H7 (cell line): ENCODE measurements at regions not wholly inside any gene's neighbourhood (a gene's known extent, or its start where the extent isn't known, plus 50 kb on each side); places are given as distances from the start of the nearest gene placed in this dataset.

ENCODE experiments used
- DNase-seq: peaks from one replicate; pipeline ENCODE4 v3.0.0; 2012
- H3K27me3 ChIP-seq: 2 replicates; pipeline ENCODE4 v1.6.0; 2011; ENCODE audit warnings: mild to moderate bottlenecking, low read length; ENCODE audit not compliant: control insufficient read depth, insufficient read depth
- H3K36me3 ChIP-seq: replicated peaks from 2 replicates; pipeline ENCODE4 v1.5.1; 2011; ENCODE audit warnings: low read length; ENCODE audit not compliant: control insufficient read depth, insufficient read depth
- H3K4me3 ChIP-seq: 2 replicates; pipeline ENCODE4 v1.5.1; 2011; ENCODE audit warnings: low read depth, mild to moderate bottlenecking, control low read depth, low read length, moderate library complexity; ENCODE audit not compliant: insufficient read depth

DNA sequence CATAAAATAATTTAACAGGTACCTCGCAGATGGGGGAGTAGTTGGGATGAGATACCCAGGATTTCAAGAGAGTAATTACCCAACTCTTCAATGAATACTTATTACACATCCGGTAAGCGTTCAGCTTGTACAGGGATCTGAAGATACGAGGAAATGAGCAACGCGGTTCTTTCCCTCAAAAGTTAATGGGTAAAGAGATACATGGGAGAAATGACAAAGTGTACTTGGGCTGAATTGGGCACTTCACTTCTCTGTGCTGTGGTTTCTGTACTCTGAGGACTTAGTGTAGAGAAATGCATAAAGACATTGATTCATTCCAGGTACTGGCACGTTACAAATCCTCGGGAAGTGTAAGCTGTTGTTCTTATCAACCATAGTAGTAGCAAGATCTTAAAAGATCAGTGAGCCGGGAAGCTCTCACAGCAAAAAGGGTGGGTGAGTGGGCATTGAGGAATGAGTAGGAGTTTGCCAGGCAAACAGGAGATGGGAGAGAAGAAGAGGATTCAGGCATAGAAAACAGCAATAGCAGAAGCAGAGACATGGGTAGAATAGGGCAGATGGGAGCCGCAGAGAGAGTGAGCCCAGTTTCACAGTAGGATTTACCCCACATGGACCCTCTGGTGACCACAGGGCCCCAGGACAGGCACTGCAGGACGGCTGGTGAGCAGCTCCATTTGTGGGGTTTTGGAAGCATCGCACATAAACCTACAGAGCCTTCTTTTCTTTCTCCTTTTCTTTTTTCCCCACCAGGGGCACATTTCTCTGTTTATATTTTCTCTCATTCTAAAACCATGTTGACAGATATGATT lies 304.3 kb upstream of the PITRM1 start:
- H3K4me3 ChIP-seq = no peak overlapping the region
- H3K27me3 ChIP-seq = no peaks in the 10 kb centered on the region
- H3K36me3 ChIP-seq = no peaks in the 10 kb centered on the region
- DNase-seq = no peak

DNA sequence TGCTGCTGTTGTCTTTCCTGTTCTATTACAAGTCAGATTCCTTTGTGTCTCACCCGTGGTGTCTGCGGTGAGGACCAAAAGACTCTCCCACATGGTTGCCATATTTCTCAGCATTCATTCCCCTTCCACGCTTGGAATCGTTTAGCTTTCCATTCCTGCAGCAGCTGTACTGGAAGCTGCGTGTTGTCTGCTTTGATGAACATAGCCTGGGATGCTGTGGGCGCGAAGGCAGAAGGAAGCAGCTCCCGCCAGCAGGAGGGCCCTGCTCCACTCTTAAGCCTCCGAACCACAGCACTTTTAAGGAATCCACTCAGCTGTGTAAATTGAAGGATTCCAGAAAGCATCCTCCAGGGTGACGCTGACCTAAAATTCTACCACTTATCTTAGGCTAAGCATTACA lies 303.6 kb upstream of the PITRM1 start:
- H3K36me3 ChIP-seq = no peaks in the 10 kb centered on the region
- no peak overlapping the region for H3K4me3 ChIP-seq
- no peaks in the 10 kb centered on the region for H3K27me3 ChIP-seq
- no peak for DNase-seq

DNA sequence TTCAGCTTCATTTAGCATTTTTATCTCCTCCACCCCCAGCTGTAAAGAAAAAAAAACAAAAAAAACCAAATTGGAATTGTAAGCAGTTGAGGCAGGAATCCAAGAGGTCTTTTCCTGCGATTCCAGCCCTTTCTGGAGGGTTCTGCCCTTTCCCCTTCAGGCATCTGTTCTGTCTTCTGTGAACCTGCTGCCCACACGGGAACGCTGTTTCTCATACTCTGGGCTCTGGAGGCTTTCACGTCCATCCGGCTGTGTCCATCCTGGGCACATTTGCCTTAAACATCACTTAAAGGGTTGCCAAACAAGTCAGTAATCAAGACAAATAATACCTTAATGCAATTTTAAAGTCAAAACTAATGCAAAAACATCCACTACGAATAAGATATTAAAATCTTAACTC lies 302.8 kb upstream of the PITRM1 start:
- no peak for DNase-seq
- Histone ChIP-seq H3K36me3 (no peaks in the 10 kb centered on the region), H3K4me3 (no peak overlapping the region), H3K27me3 (no peaks in the 10 kb centered on the region)

DNA sequence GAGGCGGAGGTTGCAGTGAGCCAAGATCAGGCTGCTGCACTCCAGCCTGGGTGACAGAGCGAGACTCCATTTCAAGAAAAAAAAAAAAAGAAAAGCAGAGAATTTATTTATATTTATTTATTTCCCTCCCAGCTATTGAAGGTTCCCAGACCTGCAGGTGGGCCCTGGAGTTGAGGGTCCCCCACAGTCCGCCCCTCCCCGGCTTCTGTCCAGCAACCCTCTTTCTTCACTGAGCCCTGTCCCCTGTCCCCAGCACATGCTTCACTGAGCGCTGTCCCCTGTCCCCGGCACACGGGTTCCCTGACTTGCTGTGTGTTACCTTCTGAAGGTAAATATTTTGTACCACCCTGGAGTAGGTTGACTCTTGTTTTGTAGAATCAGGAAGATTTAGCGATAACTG lies 301.7 kb upstream of the PITRM1 start:
- no peak overlapping the region for H3K4me3 ChIP-seq
- DNase-seq = no peak
- no peaks in the 10 kb centered on the region for H3K27me3 ChIP-seq
- no peaks in the 10 kb centered on the region for H3K36me3 ChIP-seq

DNA sequence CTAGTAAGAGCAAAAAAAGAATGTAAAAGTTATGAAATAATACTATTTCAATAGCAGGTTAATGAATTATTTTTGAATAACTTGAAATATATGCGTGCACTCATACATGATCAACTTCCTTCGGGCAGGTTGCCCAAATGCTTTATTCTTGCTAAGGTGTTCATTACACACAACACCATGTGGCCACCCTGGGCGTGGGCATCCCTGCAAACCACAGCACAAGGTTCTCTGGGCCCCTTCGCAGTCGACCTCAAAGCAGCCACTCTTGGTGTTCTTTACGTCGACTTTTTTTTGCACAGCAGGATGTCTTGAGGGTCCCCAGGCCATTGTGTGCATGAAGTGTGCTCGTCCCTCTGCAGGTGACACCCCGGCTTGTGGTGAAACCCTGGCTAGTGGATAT lies 300.7 kb upstream of the PITRM1 start:
- H3K36me3 ChIP-seq = no peaks in the 10 kb centered on the region
- DNase-seq = no peak
- H3K4me3 ChIP-seq = no peak overlapping the region
- no peaks in the 10 kb centered on the region for H3K27me3 ChIP-seq

GRCh38 chr10:3472287-3473051 lies 299.9 kb upstream of the PITRM1 start:
- Histone ChIP-seq H3K27me3 (no peaks in the 10 kb centered on the region), H3K4me3 (no peak overlapping the region), H3K36me3 (no peaks in the 10 kb centered on the region)
- DNase-seq = no peak

- H3K27me3 ChIP-seq = no peaks in the 10 kb centered on the region
- no peaks in the 10 kb centered on the region for H3K36me3 ChIP-seq
- H3K4me3 ChIP-seq = no peak overlapping the region
- DNase-seq = no peak
Observed at GRCh38 chr10:3471927-3472286, 299.3 kb upstream of the PITRM1 start.

- H3K4me3 ChIP-seq = no peak overlapping the region
- H3K36me3 ChIP-seq = no peaks in the 10 kb centered on the region
- no peaks in the 10 kb centered on the region for H3K27me3 ChIP-seq
- DNase-seq = peak; percentile 60
Observed at GRCh38 chr10:3471472-3471871, 298.9 kb upstream of the PITRM1 start.

DNA sequence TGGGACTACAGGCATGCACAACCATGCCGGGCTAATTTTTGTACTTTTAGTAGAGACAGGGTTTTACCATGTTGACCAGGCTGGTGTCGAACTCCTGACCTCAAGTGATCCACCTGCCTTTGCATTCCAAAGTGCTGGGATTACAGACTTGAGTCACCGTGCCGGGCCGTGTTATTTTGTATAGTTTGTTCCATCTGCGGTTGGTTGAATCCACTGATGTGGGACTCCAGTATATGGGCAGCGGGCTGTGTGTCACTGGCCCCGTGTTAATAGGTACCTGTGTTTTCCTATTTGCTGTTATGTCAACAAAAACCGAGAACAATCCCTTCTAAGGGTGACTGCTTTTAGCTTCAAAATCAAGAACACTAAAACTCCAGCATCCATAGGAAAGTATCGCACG lies 297.6 kb upstream of the PITRM1 start:
- H3K27me3 ChIP-seq = no peaks in the 10 kb centered on the region
- no peak for DNase-seq
- H3K36me3 ChIP-seq = no peaks in the 10 kb centered on the region
- no peak overlapping the region for H3K4me3 ChIP-seq

GRCh38 chr10:3469639-3470020 lies 297.0 kb upstream of the PITRM1 start:
- H3K36me3 ChIP-seq = no peaks in the 10 kb centered on the region
- H3K27me3 ChIP-seq = no peaks in the 10 kb centered on the region
- H3K4me3 ChIP-seq = no peak overlapping the region
- DNase-seq = no peak

GRCh38 chr10:3468919-3469638 lies 296.5 kb upstream of the PITRM1 start:
- Histone ChIP-seq H3K27me3 (no peaks in the 10 kb centered on the region), H3K36me3 (no peaks in the 10 kb centered on the region), H3K4me3 (no peak overlapping the region)
- DNase-seq = no peak

DNA sequence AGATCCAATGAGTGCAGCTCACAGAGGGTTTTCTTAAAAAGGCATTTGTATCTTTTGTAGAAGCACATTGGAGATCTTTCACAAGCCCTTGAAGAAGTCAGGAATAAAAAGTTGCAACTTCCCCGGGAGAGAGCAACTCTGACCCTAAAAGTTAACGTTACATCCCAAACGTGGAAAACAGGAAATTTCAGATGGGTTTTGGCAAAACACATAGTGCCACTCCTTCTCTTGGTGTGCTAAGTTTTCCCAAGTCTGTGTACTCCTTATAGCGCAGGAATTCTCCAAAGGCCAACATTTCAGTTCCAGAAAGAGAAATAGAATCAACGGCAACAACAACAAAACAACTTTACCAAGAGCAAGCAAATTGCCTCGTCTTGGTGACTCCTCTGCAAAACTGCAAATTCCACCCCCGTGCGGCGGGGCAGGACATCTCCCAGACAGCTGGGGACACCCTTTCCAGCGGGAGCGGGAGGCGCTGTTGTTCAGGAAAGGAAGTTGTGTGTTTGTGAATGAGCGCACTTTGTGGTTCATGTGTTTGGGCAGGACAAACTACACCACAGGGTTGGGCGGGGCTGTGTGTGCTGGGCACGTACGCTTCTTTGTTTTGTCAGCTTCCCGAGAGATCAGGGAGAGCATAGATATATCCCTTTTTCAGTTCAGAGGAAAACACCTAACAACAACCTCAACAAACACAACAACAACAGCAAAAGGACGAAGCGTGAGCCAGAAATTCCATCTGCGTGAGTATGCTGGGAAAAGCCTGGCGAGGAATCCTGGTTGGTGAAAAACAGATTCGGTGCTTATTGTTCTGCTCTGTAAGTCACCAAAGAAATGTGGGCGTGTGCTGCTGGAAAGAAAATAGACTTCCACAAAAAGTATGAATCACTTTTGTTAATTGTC lies 294.7 kb upstream of the PITRM1 start:
- H3K27me3 ChIP-seq = no peaks in the 10 kb centered on the region
- peak; percentile 64 for DNase-seq
- no peak overlapping the region for H3K4me3 ChIP-seq
- H3K36me3 ChIP-seq = no peaks in the 10 kb centered on the region

GRCh38 chr10:3465406-3465891 lies 292.9 kb upstream of the PITRM1 start:
- Histone ChIP-seq H3K4me3 (no peak overlapping the region), H3K36me3 (no peaks in the 10 kb centered on the region), H3K27me3 (no peaks in the 10 kb centered on the region)
- DNase-seq = no peak

DNA sequence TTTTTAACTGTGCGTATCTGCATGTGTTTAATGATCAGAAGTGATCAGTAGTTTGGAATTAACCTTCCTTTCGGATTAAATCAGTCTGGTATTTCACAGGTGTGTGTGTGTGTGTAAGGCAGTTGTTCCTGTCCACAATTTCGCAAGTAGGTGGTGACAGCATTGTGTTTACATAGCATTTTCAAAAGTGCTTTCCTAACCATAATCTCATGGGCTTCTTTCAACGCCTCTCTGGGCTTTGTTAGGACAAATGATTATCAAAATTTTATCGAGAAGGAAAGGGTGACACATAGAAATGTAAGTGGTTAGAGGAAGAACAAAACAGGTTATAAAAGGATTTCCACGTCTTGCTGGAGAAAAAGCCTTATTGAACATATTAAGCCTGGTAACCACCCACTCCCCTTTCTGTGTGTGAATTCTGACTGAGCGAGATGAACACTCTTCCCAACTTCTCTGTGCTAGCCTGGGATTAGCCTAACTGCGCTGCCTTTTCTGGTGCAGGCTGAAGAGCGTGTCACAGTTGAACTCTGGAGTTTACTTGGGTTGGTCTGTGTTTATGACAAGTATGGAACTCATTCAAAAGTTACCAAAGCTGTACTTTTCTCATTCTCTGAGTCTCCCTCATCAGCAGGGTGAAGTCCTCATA lies 292.3 kb upstream of the PITRM1 start:
- no peak for DNase-seq
- H3K27me3 ChIP-seq = no peaks in the 10 kb centered on the region
- H3K4me3 ChIP-seq = no peak overlapping the region
- no peaks in the 10 kb centered on the region for H3K36me3 ChIP-seq
